ENCODE measurements at regions not wholly inside any gene's neighbourhood (a gene's known extent, or its start where the extent isn't known, plus 50 kb on each side); places are given as distances from the start of the nearest gene placed in this dataset.

- intact Hi-C loops (cut with DNase I) = no loop called here
- DNase-seq (ENCODE audit: low spot score) = no peak
Observed at GRCh38 chr1:69172003-69173000, 395.4 kb upstream of the LRRC7 start.

- no peak for DNase-seq (ENCODE audit: low spot score)
- intact Hi-C loops (cut with DNase I) = no loop called here
Observed at GRCh38 chr1:69175053-69175452, 392.7 kb upstream of the LRRC7 start.

GRCh38 chr1:69180358-69180757 lies 387.4 kb upstream of the LRRC7 start:
- intact Hi-C loops (cut with DNase I) = no loop called here
- DNase-seq (ENCODE audit: low spot score) = no peak

- DNase-seq (ENCODE audit: low spot score) = no peak
- intact Hi-C loops (cut with DNase I) = no loop called here
Observed at GRCh38 chr1:69185378-69185777, 382.3 kb upstream of the LRRC7 start.

- no peak for DNase-seq (ENCODE audit: low spot score)
- intact Hi-C loops (cut with DNase I) = no loop called here
Observed at GRCh38 chr1:69191335-69191734, 376.4 kb upstream of the LRRC7 start.

GRCh38 chr1:69195136-69195535 lies 372.6 kb upstream of the LRRC7 start:
- no peak for DNase-seq (ENCODE audit: low spot score)
- intact Hi-C loops (cut with DNase I) = no loop called here

- intact Hi-C loops (cut with DNase I) = no loop called here
- DNase-seq (ENCODE audit: low spot score) = no peak
Observed at GRCh38 chr1:69196071-69196470, 371.7 kb upstream of the LRRC7 start.

- no peak for DNase-seq (ENCODE audit: low spot score)
- intact Hi-C loops (cut with DNase I) = no loop called here
Observed at GRCh38 chr1:69197816-69198215, 369.9 kb upstream of the LRRC7 start.

- no peak for DNase-seq (ENCODE audit: low spot score)
- intact Hi-C loops (cut with DNase I) = no loop called here
Observed at GRCh38 chr1:69201716-69202115, 366.0 kb upstream of the LRRC7 start.

GRCh38 chr1:69203166-69203565 lies 364.6 kb upstream of the LRRC7 start:
- no peak for DNase-seq (ENCODE audit: low spot score)
- intact Hi-C loops (cut with DNase I) = no loop called here

- no peak for DNase-seq (ENCODE audit: low spot score)
- intact Hi-C loops (cut with DNase I) = no loop called here
Observed at GRCh38 chr1:69213644-69214043, 354.1 kb upstream of the LRRC7 start.

- DNase-seq (ENCODE audit: low spot score) = no peak
- intact Hi-C loops (cut with DNase I) = no loop called here
Observed at GRCh38 chr1:69215883-69216282, 351.8 kb upstream of the LRRC7 start.

GRCh38 chr1:69220672-69221071 lies 347.1 kb upstream of the LRRC7 start:
- intact Hi-C loops (cut with DNase I) = no loop called here

GRCh38 chr1:69221524-69221923 lies 346.2 kb upstream of the LRRC7 start:
- no peak for DNase-seq (ENCODE audit: low spot score)
- intact Hi-C loops (cut with DNase I) = no loop called here

More at GRCh38 chr1:69220672-69221071, 347.1 kb upstream of the LRRC7 start:
- DNase-seq (ENCODE audit: low spot score) = no peak

GRCh38 chr1:69223156-69223555 lies 344.6 kb upstream of the LRRC7 start:
- no peak for DNase-seq (ENCODE audit: low spot score)
- intact Hi-C loops (cut with DNase I) = no loop called here

- DNase-seq (ENCODE audit: low spot score) = no peak
- intact Hi-C loops (cut with DNase I) = no loop called here
Observed at GRCh38 chr1:69228501-69228900, 339.2 kb upstream of the LRRC7 start.

GRCh38 chr1:69230208-69230607 lies 337.5 kb upstream of the LRRC7 start:
- no peak for DNase-seq (ENCODE audit: low spot score)
- intact Hi-C loops (cut with DNase I) = no loop called here

- intact Hi-C loops (cut with DNase I) = no loop called here
- DNase-seq (ENCODE audit: low spot score) = no peak
Observed at GRCh38 chr1:69233463-69233862, 334.3 kb upstream of the LRRC7 start.

GRCh38 chr1:69244211-69244610 lies 323.5 kb upstream of the LRRC7 start:
- no peak for DNase-seq (ENCODE audit: low spot score)
- intact Hi-C loops (cut with DNase I) = no loop called here

GRCh38 chr1:69246109-69246508 lies 321.6 kb upstream of the LRRC7 start:
- intact Hi-C loops (cut with DNase I) = no loop called here
- no peak for DNase-seq (ENCODE audit: low spot score)

- DNase-seq (ENCODE audit: low spot score) = no peak
- intact Hi-C loops (cut with DNase I) = no loop called here
Observed at GRCh38 chr1:69246710-69247109, 321.0 kb upstream of the LRRC7 start.

Data from cardiac septum (tissue), 1 donor.